ENCODE measurements at regions not wholly inside any gene's neighbourhood (a gene's known extent, or its start where the extent isn't known, plus 50 kb on each side); places are given as distances from the start of the nearest gene placed in this dataset.

GRCh38 chr9:14525856-14526255 is 167.4 kb downstream of the ZDHHC21 start:
- TF ChIP-seq, protein P1, sequence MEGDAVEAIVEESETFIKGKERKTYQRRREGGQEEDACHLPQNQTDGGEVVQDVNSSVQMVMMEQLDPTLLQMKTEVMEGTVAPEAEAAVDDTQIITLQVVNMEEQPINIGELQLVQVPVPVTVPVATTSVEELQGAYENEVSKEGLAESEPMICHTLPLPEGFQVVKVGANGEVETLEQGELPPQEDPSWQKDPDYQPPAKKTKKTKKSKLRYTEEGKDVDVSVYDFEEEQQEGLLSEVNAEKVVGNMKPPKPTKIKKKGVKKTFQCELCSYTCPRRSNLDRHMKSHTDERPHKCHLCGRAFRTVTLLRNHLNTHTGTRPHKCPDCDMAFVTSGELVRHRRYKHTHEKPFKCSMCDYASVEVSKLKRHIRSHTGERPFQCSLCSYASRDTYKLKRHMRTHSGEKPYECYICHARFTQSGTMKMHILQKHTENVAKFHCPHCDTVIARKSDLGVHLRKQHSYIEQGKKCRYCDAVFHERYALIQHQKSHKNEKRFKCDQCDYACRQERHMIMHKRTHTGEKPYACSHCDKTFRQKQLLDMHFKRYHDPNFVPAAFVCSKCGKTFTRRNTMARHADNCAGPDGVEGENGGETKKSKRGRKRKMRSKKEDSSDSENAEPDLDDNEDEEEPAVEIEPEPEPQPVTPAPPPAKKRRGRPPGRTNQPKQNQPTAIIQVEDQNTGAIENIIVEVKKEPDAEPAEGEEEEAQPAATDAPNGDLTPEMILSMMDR (IDR thresholded peaks at IDR 0.05 in 2 of 3, conservative IDR thresholded peaks at IDR 0.05 in 1 of 3; ENCODE audit: borderline replicate concordance in 1 of 3, insufficient read depth in 1 of 3, low read depth in 2 of 3, low read length in 2 of 3) = no peak
- TF ChIP-seq, protein P2, sequence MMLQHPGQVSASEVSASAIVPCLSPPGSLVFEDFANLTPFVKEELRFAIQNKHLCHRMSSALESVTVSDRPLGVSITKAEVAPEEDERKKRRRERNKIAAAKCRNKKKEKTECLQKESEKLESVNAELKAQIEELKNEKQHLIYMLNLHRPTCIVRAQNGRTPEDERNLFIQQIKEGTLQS (IDR thresholded peaks at IDR 0.05) = no peak
- TF ChIP-seq POLR2A (IDR thresholded peaks at IDR 0.05; ENCODE audit: borderline replicate concordance, extremely low read depth, insufficient read depth, insufficient read length) = no peak
- TF ChIP-seq EZH2 (IDR thresholded peaks at IDR 0.05) = no peak
- TF ChIP-seq ZFX (IDR thresholded peaks at IDR 0.05) = no peak
- TF ChIP-seq EZH2phosphoT487 (IDR thresholded peaks at IDR 0.05; ENCODE audit: borderline replicate concordance) = no peak
- TF ChIP-seq REST (IDR thresholded peaks at IDR 0.05; ENCODE audit: low read depth) = no peak
- TF ChIP-seq, protein P3, sequence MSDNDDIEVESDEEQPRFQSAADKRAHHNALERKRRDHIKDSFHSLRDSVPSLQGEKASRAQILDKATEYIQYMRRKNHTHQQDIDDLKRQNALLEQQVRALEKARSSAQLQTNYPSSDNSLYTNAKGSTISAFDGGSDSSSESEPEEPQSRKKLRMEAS (IDR thresholded peaks at IDR 0.05) = no peak
- TF ChIP-seq CEBPB (IDR thresholded peaks at IDR 0.05; ENCODE audit: low read depth) = no peak
- TF ChIP-seq TCF7L2 (IDR thresholded peaks at IDR 0.05; ENCODE audit: borderline replicate concordance, extremely low read depth, insufficient read depth, insufficient read length) = no peak
- TF ChIP-seq ELF1 (IDR thresholded peaks at IDR 0.05; ENCODE audit: borderline replicate concordance, low read depth) = no peak
- TF ChIP-seq POLR2AphosphoS5 (IDR thresholded peaks at IDR 0.05; ENCODE audit: low read depth, low read length) = no peak
- TF ChIP-seq RAD21 (IDR thresholded peaks at IDR 0.05; ENCODE audit: low read depth) = no peak

Data from HCT116 (cell line).